NCI-H226 (cell line): ENCODE measurements at regions not wholly inside any gene's neighbourhood (a gene's known extent, or its start where the extent isn't known, plus 50 kb on each side); places are given as distances from the start of the nearest gene placed in this dataset.

Experiments
- DNase-seq: peaks from one replicate; pipeline ENCODE4 v3.0.0-alpha.2; 2015

GRCh38 chr12:23399402-23399933, 550.0 kb downstream of the SOX5 start:
- no peak for DNase-seq

GRCh38 chr12:23415180-23415579, 534.3 kb downstream of the SOX5 start:
- DNase-seq = no peak

GRCh38 chr12:23421556-23421955, 527.9 kb downstream of the SOX5 start:
- DNase-seq = no peak

- no peak for DNase-seq
Measured at GRCh38 chr12:23423097-23423687, 526.3 kb downstream of the SOX5 start.

GRCh38 chr12:23423796-23424195, 525.7 kb downstream of the SOX5 start:
- no peak for DNase-seq

- no peak for DNase-seq
Measured at GRCh38 chr12:23424685-23425084, 524.8 kb downstream of the SOX5 start.

- DNase-seq = no peak
Measured at GRCh38 chr12:23426328-23426727, 523.1 kb downstream of the SOX5 start.

- DNase-seq = no peak
Measured at GRCh38 chr12:23428758-23429157, 520.7 kb downstream of the SOX5 start.

- no peak for DNase-seq
Measured at GRCh38 chr12:23431006-23431405, 518.5 kb downstream of the SOX5 start.

GRCh38 chr12:23433121-23433520, 516.3 kb downstream of the SOX5 start:
- DNase-seq = no peak

GRCh38 chr12:23434154-23434553, 515.3 kb downstream of the SOX5 start:
- DNase-seq = no peak

GRCh38 chr12:23446746-23447145, 502.7 kb downstream of the SOX5 start:
- no peak for DNase-seq

- DNase-seq = no peak
Measured at GRCh38 chr12:23450810-23451209, 498.7 kb downstream of the SOX5 start.

- no peak for DNase-seq
Measured at GRCh38 chr12:23455283-23455682, 494.2 kb downstream of the SOX5 start.

GRCh38 chr12:23458640-23459039, 490.8 kb downstream of the SOX5 start:
- DNase-seq = no peak

- no peak for DNase-seq
Measured at GRCh38 chr12:23462546-23462945, 486.9 kb downstream of the SOX5 start.

GRCh38 chr12:23463172-23463571, 486.3 kb downstream of the SOX5 start:
- DNase-seq = no peak

- no peak for DNase-seq
Measured at GRCh38 chr12:23464241-23464812, 485.1 kb downstream of the SOX5 start.

GRCh38 chr12:23472329-23472971, 477.0 kb downstream of the SOX5 start:
- no peak for DNase-seq

GRCh38 chr12:23473071-23473470, 476.4 kb downstream of the SOX5 start:
- no peak for DNase-seq

GRCh38 chr12:23474438-23474976, 475.0 kb downstream of the SOX5 start:
- no peak for DNase-seq
